ENCODE measurements at regions not wholly inside any gene's neighbourhood (a gene's known extent, or its start where the extent isn't known, plus 50 kb on each side); places are given as distances from the start of the nearest gene placed in this dataset.

- TF ChIP-seq, protein P1, sequence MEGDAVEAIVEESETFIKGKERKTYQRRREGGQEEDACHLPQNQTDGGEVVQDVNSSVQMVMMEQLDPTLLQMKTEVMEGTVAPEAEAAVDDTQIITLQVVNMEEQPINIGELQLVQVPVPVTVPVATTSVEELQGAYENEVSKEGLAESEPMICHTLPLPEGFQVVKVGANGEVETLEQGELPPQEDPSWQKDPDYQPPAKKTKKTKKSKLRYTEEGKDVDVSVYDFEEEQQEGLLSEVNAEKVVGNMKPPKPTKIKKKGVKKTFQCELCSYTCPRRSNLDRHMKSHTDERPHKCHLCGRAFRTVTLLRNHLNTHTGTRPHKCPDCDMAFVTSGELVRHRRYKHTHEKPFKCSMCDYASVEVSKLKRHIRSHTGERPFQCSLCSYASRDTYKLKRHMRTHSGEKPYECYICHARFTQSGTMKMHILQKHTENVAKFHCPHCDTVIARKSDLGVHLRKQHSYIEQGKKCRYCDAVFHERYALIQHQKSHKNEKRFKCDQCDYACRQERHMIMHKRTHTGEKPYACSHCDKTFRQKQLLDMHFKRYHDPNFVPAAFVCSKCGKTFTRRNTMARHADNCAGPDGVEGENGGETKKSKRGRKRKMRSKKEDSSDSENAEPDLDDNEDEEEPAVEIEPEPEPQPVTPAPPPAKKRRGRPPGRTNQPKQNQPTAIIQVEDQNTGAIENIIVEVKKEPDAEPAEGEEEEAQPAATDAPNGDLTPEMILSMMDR (IDR thresholded peaks at IDR 0.05 in 2 of 3, conservative IDR thresholded peaks at IDR 0.05 in 1 of 3; ENCODE audit: borderline replicate concordance in 1 of 3, insufficient read depth in 1 of 3, low read depth in 2 of 3, low read length in 2 of 3), result no peak
- TF ChIP-seq EZH2phosphoT487 (IDR thresholded peaks at IDR 0.05; ENCODE audit: borderline replicate concordance), result no peak
- no peak for TF ChIP-seq ZFX (IDR thresholded peaks at IDR 0.05)
- no peak for TF ChIP-seq POLR2AphosphoS5 (IDR thresholded peaks at IDR 0.05; ENCODE audit: low read depth, low read length)
- TF ChIP-seq EZH2 (IDR thresholded peaks at IDR 0.05), result no peak
- TF ChIP-seq SIN3A (IDR thresholded peaks at IDR 0.05; ENCODE audit: low read depth), result no peak
- no peak for TF ChIP-seq SP1 (IDR thresholded peaks at IDR 0.05; ENCODE audit: low read depth)
- TF ChIP-seq JUND (IDR thresholded peaks at IDR 0.05), result no peak
Measured at GRCh38 chr6:156182356-156182755, 594.8 kb upstream of the ARID1B start.
